Hindlimb muscle (tissue), 1 donor: ENCODE measurements at regions not wholly inside any gene's neighbourhood (a gene's known extent, or its start where the extent isn't known, plus 50 kb on each side); places are given as distances from the start of the nearest gene placed in this dataset.

Source experiments
- DNase-seq: peaks from one replicate; pipeline ENCODE4 v3.0.0-alpha.2; 2013

- no peak for DNase-seq
Observed at GRCh38 chr2:151030663-151031230, 230.9 kb downstream of the RBM43 start.

- DNase-seq, result no peak
Observed at GRCh38 chr2:151029406-151030157, 232.1 kb downstream of the RBM43 start.

GRCh38 chr2:151028691-151029176, 232.9 kb downstream of the RBM43 start:
- DNase-seq, result no peak

GRCh38 chr2:151027151-151027550, 234.5 kb downstream of the RBM43 start:
- no peak for DNase-seq

GRCh38 chr2:151025816-151026215, 235.8 kb downstream of the RBM43 start:
- no peak for DNase-seq

GRCh38 chr2:151024696-151025251, 236.9 kb downstream of the RBM43 start:
- DNase-seq, result no peak

GRCh38 chr2:151021747-151022452, 239.8 kb downstream of the RBM43 start:
- DNase-seq, result no peak

- no peak for DNase-seq
Observed at GRCh38 chr2:151020411-151020810, 241.3 kb downstream of the RBM43 start.

- DNase-seq, result no peak
Observed at GRCh38 chr2:151009437-151010175, 252.1 kb downstream of the RBM43 start.

- no peak for DNase-seq
Observed at GRCh38 chr2:151007365-151007764, 254.3 kb downstream of the RBM43 start.

- no peak for DNase-seq
Observed at GRCh38 chr2:151002959-151003600, 258.6 kb downstream of the RBM43 start.

GRCh38 chr2:150997702-150998440, 263.8 kb downstream of the RBM43 start:
- DNase-seq, result no peak

GRCh38 chr2:150997066-150997465, 264.6 kb downstream of the RBM43 start:
- peak; percentile 53 for DNase-seq

- peak; percentile 43 for DNase-seq
Observed at GRCh38 chr2:150994076-150994475, 267.6 kb downstream of the RBM43 start.

- no peak for DNase-seq
Observed at GRCh38 chr2:150989969-150990368, 271.7 kb downstream of the RBM43 start.

GRCh38 chr2:150985741-150986140, 275.9 kb downstream of the RBM43 start:
- DNase-seq, result no peak

GRCh38 chr2:150983314-150983897, 278.3 kb downstream of the RBM43 start:
- no peak for DNase-seq

- DNase-seq, result no peak
Observed at GRCh38 chr2:150981826-150982225, 279.8 kb downstream of the RBM43 start.

GRCh38 chr2:150978053-150978452, 283.6 kb downstream of the RBM43 start:
- DNase-seq, result no peak

- no peak for DNase-seq
Observed at GRCh38 chr2:150977296-150977695, 284.4 kb downstream of the RBM43 start.

- no peak for DNase-seq
Observed at GRCh38 chr2:150976604-150977003, 285.1 kb downstream of the RBM43 start.
